HCT116 (cell line): ENCODE measurements at regions not wholly inside any gene's neighbourhood (a gene's known extent, or its start where the extent isn't known, plus 50 kb on each side); places are given as distances from the start of the nearest gene placed in this dataset.

Source experiments
- ATAC-seq: fragments of 200-7000 bp; cut with Tn5 transposase; 2 replicates; pipeline ENCODE4 v1.9.1; 2020; ENCODE audit warnings: mild to moderate bottlenecking, moderate library complexity
- BruUV-seq: library from RNA; stranded (reverse); fragments of 400-500 nt; replicated peaks from 2 replicates; lab custom pipeline; 2021; lab: Mats Ljungman, UMichigan
- CTCF ChIA-PET: fragments of 300-600 bp; sonication (Branson Sonifier 250); formaldehyde crosslinking; loops from one replicate; lab custom pipeline; 2021; ENCODE audit warnings: antibody characterized with exemption; lab: Charles Lee
- POLR2A ChIA-PET: fragments of 300-600, 350-600 bp; sonication (Branson Sonifier 250); formaldehyde crosslinking; loops from one replicate; lab custom pipeline; 2021; ENCODE audit warnings: antibody characterized with exemption; lab: Charles Lee
- RAD21 ChIA-PET, 2 experiments: fragments of 300-600 bp; sonication (Branson Sonifier 250); formaldehyde crosslinking; loops; one replicate each; lab custom pipeline; 2023; ENCODE audit warnings: low total read pairs in 2 of 2; ENCODE audit not compliant: uncharacterized antibody in 2 of 2, unreplicated experiment in 2 of 2, low non-redundant PET in 1 of 2; lab: Charles Lee
- DNase-seq: peaks from one replicate; pipeline ENCODE4 v3.0.0-alpha.2; 2010; ENCODE audit warnings: low read depth, low spot score
- H2AFZ ChIP-seq: fragments of 200-600 bp; shearing (Covaris generic), sonication (generic); 2 replicates; pipeline ENCODE4 v1.6.1; 2017; ENCODE audit warnings: low read depth, mixed run types, mixed read lengths, antibody characterized with exemption, low read length; ENCODE audit not compliant: poor library complexity, severe bottlenecking
- H3K27ac ChIP-seq: 2 replicates; pipeline ENCODE4 v1.5.1; 2012; ENCODE audit warnings: low read depth, low read length
- H3K27me3 ChIP-seq: fragments of 200-600 bp; sonication (generic); 2 replicates; pipeline ENCODE4 v1.6.1; 2016; ENCODE audit warnings: mixed run types, low read length, mixed read lengths; ENCODE audit not compliant: insufficient read depth
- H3K36me3 ChIP-seq, 2 experiments: fragments of 200-500 bp in 1 of 2; fragments of 200-600 bp in 1 of 2; sonication (Bioruptor generic) in 1 of 2; sonication (generic) in 1 of 2; 2 replicates each; pipeline versions ENCODE4 v1.5.1 to v1.6.1; 2014 to 2016; ENCODE audit warnings: low read length in 2 of 2, inconsistent platforms in 1 of 2, mixed read lengths in 1 of 2, mixed run types in 1 of 2; ENCODE audit not compliant: insufficient read depth in 2 of 2, control insufficient read depth in 1 of 2
- H3K4me1 ChIP-seq, 2 experiments: fragments of 200-600 bp in 1 of 2; sonication (generic) in 1 of 2; 2 replicates each; pipeline versions ENCODE4 v1.5.1 to v1.6.1; 2012 to 2017; ENCODE audit warnings: low read length in 2 of 2, inconsistent platforms in 1 of 2, mild to moderate bottlenecking in 1 of 2, mixed read lengths in 1 of 2, mixed run types in 1 of 2, moderate library complexity in 1 of 2; ENCODE audit not compliant: insufficient read depth in 2 of 2, control insufficient read depth in 1 of 2
- H3K4me2 ChIP-seq: fragments of 200-600 bp; sonication (generic); 2 replicates; pipeline ENCODE4 v1.6.1; 2017; ENCODE audit warnings: mixed run types, low read length, mixed read lengths
- H3K4me3 ChIP-seq, 2 experiments: fragments of 200-600 bp in 1 of 2; sonication (generic) in 1 of 2; replicated peaks in 1 of 2; 2 replicates each; pipeline ENCODE4 v1.5.1; 2011 to 2016; ENCODE audit warnings: low read length in 2 of 2, control low read depth in 1 of 2, low read depth in 1 of 2, mild to moderate bottlenecking in 1 of 2, mixed read lengths in 1 of 2, mixed run types in 1 of 2
- H3K79me2 ChIP-seq: fragments of 200-600 bp; sonication (generic); 2 replicates; pipeline ENCODE4 v1.6.1; 2017; ENCODE audit warnings: mild to moderate bottlenecking, mixed run types, low read length, moderate library complexity, mixed read lengths; ENCODE audit not compliant: insufficient read depth
- H3K9ac ChIP-seq: fragments of 200-600 bp; sonication (generic); 2 replicates; pipeline ENCODE4 v1.6.1; 2016; ENCODE audit warnings: low read length, mixed read lengths
- H3K9me2 ChIP-seq: fragments of 200-600 bp; sonication (generic), shearing (Covaris generic); 2 replicates; pipeline ENCODE4 v1.6.1; 2017; ENCODE audit warnings: mixed run types, mild to moderate bottlenecking, moderate library complexity; ENCODE audit not compliant: insufficient read depth
- H3K9me3 ChIP-seq, 2 experiments: fragments of 200-500 bp in 1 of 2; fragments of 200-600 bp in 1 of 2; sonication (Bioruptor generic) in 1 of 2; sonication (generic) in 1 of 2; 2 replicates each; pipeline ENCODE4 v1.6.1; 2014 to 2017; ENCODE audit warnings: low read length in 2 of 2, mixed read lengths in 2 of 2, inconsistent platforms in 1 of 2, low read depth in 1 of 2, mild to moderate bottlenecking in 1 of 2, mixed run types in 1 of 2, moderate library complexity in 1 of 2; ENCODE audit not compliant: control insufficient read depth in 1 of 2, insufficient read depth in 1 of 2
- H4K20me1 ChIP-seq: fragments of 200-600 bp; sonication (generic), shearing (Covaris generic); 2 replicates; pipeline ENCODE4 v1.6.1; 2017; ENCODE audit warnings: mixed run types, mild to moderate bottlenecking, moderate library complexity; ENCODE audit not compliant: insufficient read depth
- CEBPB ChIP-seq: IDR thresholded peaks from 2 replicates; pipeline ENCODE4 v1.6.1; 2012; ENCODE audit warnings: low read depth
- CTCF ChIP-seq, 3 experiments: fragments of 200-600 bp in 1 of 3; sonication (generic) in 1 of 3; IDR thresholded peaks in 2 of 3; conservative IDR thresholded peaks in 1 of 3; 2 replicates each; pipeline ENCODE4 v1.5.1; 2012 to 2017; ENCODE audit warnings: low read depth in 2 of 3, low read length in 2 of 3, antibody characterized with exemption in 1 of 3, borderline replicate concordance in 1 of 3, control low read depth in 1 of 3, mild to moderate bottlenecking in 1 of 3, mixed read lengths in 1 of 3, mixed run types in 1 of 3, moderate library complexity in 1 of 3; ENCODE audit not compliant: insufficient read depth in 1 of 3
- JUND ChIP-seq: IDR thresholded peaks from 2 replicates; pipeline ENCODE4 v1.6.1; 2012
- RAD21 ChIP-seq: IDR thresholded peaks from 2 replicates; pipeline ENCODE4 v1.6.1; 2012; ENCODE audit warnings: low read depth, mild to moderate bottlenecking
- REST ChIP-seq: IDR thresholded peaks from 2 replicates; pipeline ENCODE4 v1.6.1; 2012; ENCODE audit warnings: low read depth
- SRF ChIP-seq: IDR thresholded peaks from 2 replicates; pipeline ENCODE4 v1.6.1; 2012; ENCODE audit warnings: low read depth
- TCF7L2 ChIP-seq: IDR thresholded peaks from 2 replicates; pipeline ENCODE4 v1.7.0; 2011; ENCODE audit warnings: borderline replicate concordance, inconsistent platforms; ENCODE audit not compliant: insufficient read depth, insufficient read length; ENCODE audit errors: extremely low read depth
- YY1 ChIP-seq: IDR thresholded peaks from 2 replicates; pipeline ENCODE4 v1.6.1; 2011; ENCODE audit warnings: low read length, low read depth, moderate library complexity, mild to moderate bottlenecking; ENCODE audit not compliant: insufficient replicate concordance; ENCODE audit errors: extremely low read depth
- ZBTB33 ChIP-seq: IDR thresholded peaks from 2 replicates; pipeline ENCODE4 v1.6.1; 2011; ENCODE audit warnings: mild to moderate bottlenecking, low read length, moderate library complexity; ENCODE audit not compliant: insufficient replicate concordance; ENCODE audit errors: extremely low read depth
- ZFX ChIP-seq: fragments of 450-650 bp; IDR thresholded peaks from 2 replicates; pipeline ENCODE4 v1.6.1; 2017
- ZNF274 ChIP-seq: fragments of 200-500 bp; sonication (Bioruptor generic); IDR thresholded peaks from 2 replicates; pipeline ENCODE4 v1.6.1; 2014; ENCODE audit warnings: mild to moderate bottlenecking, low read depth, low read length, inconsistent platforms
- intact Hi-C: fragments of 100-400 bp; cut with micrococcal nuclease; formaldehyde crosslinking; loops from 2 replicates; pipeline ENCODE4 v1.10.0; 2022

- DNase-seq, result no peak
These were observed 974.7 kb downstream of the GALC start for GRCh38 chr14:87018294-87018693.

GRCh38 chr14:87017335-87017734 lies 975.6 kb downstream of the GALC start:
- H3K4me3 ChIP-seq, result no peak overlapping the region
- H3K79me2 ChIP-seq, result no peaks in the 10 kb centered on the region
- H3K9ac ChIP-seq, result no peak overlapping the region
- H3K27me3 ChIP-seq, result no peaks in the 10 kb centered on the region
- no peaks in the 10 kb centered on the region for H3K36me3 ChIP-seq
- H3K4me1 ChIP-seq, result no peaks in the 10 kb centered on the region
- no peaks in the 10 kb centered on the region for H3K9me2 ChIP-seq
- H3K27ac ChIP-seq, result no peak overlapping the region
- intact Hi-C loops, result no loop called here
- peaks cover 7 to 9% of the 10 kb centered on the region in 2 experiments; a peak in 2 of 4 replicates for H3K9me3 ChIP-seq
- CTCF ChIA-PET, result no interaction called here
- RAD21 ChIA-PET, result no interaction called here
- ATAC-seq, result no peak
- no peak overlapping the region for H3K4me2 ChIP-seq
- no peak overlapping the region for H2AFZ ChIP-seq
- DNase-seq, result no peak
- BruUV-seq, result no TSS peak
- H4K20me1 ChIP-seq, result no peaks in the 10 kb centered on the region
- POLR2A ChIA-PET, result no interaction called here
- TF ChIP-seq CTCF (IDR thresholded peaks at IDR 0.05 in 2 of 3, conservative IDR thresholded peaks at IDR 0.05 in 1 of 3; ENCODE audit: borderline replicate concordance in 1 of 3, insufficient read depth in 1 of 3, low read depth in 2 of 3, low read length in 2 of 3) (no peak), TCF7L2 (no peak), YY1 (no peak), ZFX (no peak), CEBPB (no peak), RAD21 (no peak), REST (no peak)

More at GRCh38 chr14:87018294-87018693, 974.7 kb downstream of the GALC start:
- ChIA-PET RAD21 (no interaction called here), CTCF (no interaction called here), POLR2A (no interaction called here)
- H3K36me3 ChIP-seq, result no peaks in the 10 kb centered on the region
- intact Hi-C loops, result no loop called here
- H3K79me2 ChIP-seq, result no peaks in the 10 kb centered on the region
- no TSS peak for BruUV-seq
- H4K20me1 ChIP-seq, result no peaks in the 10 kb centered on the region
- H3K9me2 ChIP-seq, result no peaks in the 10 kb centered on the region
- H3K27ac ChIP-seq, result no peak overlapping the region
- H2AFZ ChIP-seq, result no peak overlapping the region
- no peak for ATAC-seq
- peaks cover 3 to 5% of the 10 kb centered on the region in 2 experiments; a peak in 2 of 4 replicates for H3K9me3 ChIP-seq
- H3K27me3 ChIP-seq, result no peaks in the 10 kb centered on the region
- H3K4me1 ChIP-seq, result no peaks in the 10 kb centered on the region
- H3K4me3 ChIP-seq, result no peak overlapping the region
- TF ChIP-seq ZNF274, result no peak
- TF ChIP-seq SRF, result no peak
- no peak for TF ChIP-seq ZBTB33
- no peak for TF ChIP-seq JUND
- H3K4me2 ChIP-seq, result no peak overlapping the region
- no peak overlapping the region for H3K9ac ChIP-seq
